GM21447 (cell line): ENCODE measurements at regions not wholly inside any gene's neighbourhood (a gene's known extent, or its start where the extent isn't known, plus 50 kb on each side); places are given as distances from the start of the nearest gene placed in this dataset.
"Not testable (repeated sequence)": the region's sequence is repeated elsewhere in the genome, so short reads cannot be mapped to it uniquely, and the experiment has no call there.

Experiments used
- ATAC-seq: cut with Tn5 transposase; IDR thresholded peaks from one replicate; pipeline ENCODE4 v1.9.1; 2021; ENCODE audit not compliant: unreplicated experiment

DNA sequence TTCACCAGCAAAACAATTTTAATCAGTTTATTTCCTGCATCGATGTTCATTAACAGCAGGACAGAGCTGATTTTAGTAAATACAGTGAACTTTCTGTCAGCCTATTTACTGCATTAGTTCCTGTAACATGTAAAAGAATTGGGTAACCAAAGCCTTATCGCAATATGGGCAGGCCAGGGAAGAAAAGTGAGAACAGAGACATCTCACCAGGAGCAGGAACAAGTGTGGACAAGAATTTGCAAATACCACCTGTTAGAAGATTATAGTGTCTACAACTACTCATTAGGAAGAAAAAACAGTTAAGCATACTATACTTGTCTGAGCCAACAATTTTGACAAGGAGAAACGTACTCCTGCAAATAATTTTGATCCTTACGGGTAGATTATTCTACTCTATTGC is 1293.9 kb downstream of the PLA2G4A start:
- ATAC-seq: no peak

DNA sequence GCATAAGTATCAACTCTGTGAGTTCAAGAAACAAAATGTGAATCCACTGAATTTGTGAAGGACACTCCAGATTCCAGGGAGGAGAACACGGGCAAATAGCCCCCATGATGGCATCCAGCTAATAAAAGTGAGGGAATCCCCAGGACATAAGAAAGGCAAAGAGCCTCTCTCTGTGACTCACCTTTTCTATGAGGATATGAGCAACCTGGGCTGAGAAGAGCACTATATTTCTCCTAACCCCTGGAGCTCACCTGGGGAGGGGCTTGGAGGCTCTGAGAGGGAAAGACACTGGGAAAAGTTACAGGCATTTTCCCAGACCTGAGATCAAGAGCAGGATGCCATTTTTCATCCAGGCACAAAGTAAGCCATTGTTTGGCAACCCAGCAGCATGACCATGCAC is 1298.8 kb downstream of the PLA2G4A start:
- ATAC-seq: no peak

GRCh38 chr1:188128761-188129160 is 1300.0 kb downstream of the PLA2G4A start:
- no peak for ATAC-seq

DNA sequence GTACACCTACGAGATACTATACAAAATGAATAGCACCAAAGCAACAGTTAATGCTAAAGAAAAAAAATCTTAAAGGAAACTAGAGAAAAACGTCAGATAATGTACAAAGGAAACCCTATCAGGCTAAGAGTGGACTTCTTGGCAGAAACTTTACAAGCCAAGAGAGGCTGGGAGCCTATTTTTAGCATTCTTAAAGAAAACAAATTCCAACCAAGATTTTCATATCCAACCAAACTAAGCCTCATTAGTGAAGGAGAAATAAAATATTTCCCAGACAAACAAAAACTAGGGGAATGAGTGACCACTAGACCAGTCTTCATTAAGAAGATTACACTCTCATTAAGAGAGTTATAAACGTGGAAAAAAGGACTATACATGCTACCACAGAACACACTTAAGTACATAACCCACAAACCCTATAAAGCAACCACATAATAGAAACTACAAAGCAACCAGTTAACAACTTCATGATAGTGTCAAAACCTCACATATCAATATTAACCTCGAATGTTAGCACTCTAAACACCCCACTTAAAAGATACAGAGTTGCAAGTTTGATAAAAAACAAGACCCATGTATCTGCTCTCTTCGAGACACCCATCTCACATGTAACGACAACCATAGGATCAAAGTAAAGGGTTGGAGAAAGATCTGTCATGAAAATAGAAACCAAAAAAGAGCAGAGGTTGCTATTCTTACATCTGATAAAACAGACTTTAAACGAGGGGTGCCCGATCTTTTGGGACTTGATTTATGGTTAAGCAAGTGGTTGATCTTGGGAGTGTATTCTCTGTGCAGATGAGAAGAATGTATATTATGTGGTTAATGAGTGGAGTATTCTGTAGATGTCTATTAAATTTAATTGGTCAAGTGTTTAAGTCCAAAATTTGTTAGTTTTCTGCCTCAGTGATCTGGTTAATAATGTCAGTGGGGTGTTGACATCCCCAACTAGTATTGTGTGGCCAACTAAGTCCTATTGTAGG is 1301.4 kb downstream of the PLA2G4A start:
- no peak for ATAC-seq

DNA sequence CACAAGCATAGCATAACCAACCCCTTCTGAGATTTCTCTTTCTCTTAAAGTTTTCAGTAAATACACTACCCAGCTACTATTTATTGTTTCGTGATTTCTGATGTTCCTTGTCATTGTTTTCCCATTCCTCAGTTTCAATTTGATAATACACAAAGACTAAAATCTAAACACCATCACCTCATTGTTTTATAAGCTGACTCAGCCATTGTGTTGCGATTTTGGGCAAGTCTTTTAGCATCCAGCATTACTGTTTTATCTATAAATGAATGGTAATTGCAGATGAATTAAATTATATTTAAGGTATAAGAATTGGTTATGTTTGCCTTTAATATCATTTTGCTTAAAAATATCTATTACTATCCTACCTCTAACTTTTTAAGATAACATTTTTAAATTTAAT is 1308.5 kb downstream of the PLA2G4A start:
- no peak for ATAC-seq

- ATAC-seq: no peak
Measured at GRCh38 chr1:188140958-188141357, 1312.2 kb downstream of the PLA2G4A start.

DNA sequence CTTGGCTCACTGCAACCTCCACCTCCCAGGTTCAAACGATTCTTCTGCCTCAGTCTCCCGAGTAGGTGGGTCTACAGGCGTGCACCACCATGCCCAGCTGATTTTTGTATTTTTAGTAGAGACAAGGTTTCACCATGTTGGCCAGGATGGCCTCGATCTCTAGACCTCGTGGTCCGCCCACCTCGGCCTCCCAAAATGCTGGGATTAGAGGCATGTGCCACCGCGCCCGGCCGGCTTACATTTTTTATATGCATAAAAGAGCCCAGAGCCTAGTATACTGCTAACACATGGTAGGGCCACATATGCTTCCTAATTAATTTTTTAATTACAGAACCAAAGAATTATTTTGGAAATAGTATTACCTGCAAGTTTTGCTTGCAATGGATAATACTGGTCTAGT is 1325.4 kb downstream of the PLA2G4A start:
- ATAC-seq: no peak

DNA sequence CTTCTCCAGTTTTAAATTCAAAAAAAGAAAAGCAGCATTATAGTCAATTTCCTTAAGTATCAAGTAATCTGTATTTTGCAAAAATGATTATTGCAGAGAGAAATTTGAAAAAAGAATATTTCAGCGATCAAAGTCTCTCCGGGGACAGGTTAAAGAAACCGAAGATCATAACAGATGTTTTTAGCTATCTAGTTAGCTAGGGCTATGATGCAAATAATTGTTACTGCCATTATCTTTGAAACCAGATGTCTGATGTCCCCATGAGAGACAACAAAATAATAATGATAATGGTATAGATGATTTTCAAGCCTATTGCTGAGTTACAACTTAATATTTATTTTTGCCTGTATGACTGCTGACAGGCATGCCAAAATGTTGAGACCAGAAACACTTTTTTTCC is 1326.0 kb downstream of the PLA2G4A start:
- ATAC-seq: no peak

DNA sequence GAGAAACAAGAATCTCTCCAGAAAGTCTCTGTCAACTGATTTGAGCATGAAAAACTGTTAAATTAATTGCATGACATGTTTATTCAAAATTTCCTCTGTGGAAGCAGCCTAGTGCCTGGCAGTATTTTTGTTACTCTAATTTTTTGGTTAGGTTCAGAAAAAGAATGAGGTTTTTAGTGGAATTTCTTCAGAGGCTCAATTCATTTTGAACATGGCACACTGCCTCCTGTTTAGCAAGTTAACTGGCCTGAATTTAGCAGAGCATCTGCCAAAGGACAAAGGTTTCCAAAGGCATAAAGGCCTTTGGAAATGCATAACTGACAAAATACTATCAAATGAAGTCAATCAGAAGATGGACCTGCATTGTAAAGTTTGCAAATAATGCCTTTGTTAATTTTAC is 1326.5 kb downstream of the PLA2G4A start:
- no peak for ATAC-seq

DNA sequence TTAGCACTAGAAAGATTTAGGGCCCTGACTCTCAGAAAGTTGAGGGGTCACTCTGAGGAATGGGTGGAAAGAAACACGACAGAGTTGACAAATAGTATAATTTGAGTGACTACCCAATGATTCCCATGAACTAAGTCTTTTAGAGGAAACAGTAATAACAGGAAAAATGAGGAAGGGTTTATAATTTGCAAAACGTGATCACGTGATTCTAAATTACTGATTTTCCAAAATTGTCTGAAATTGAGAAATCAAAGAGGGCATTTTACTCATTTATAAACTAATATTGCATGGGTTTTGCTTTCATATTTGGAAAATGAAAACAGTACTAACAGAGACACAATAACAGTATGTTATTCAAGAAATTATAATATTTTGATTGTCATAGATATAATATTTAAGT is 1335.7 kb downstream of the PLA2G4A start:
- ATAC-seq: no peak

- ATAC-seq: no peak
Measured at GRCh38 chr1:188166654-188167053, 1337.9 kb downstream of the PLA2G4A start.

GRCh38 chr1:188169971-188170370 is 1341.2 kb downstream of the PLA2G4A start:
- no peak for ATAC-seq

DNA sequence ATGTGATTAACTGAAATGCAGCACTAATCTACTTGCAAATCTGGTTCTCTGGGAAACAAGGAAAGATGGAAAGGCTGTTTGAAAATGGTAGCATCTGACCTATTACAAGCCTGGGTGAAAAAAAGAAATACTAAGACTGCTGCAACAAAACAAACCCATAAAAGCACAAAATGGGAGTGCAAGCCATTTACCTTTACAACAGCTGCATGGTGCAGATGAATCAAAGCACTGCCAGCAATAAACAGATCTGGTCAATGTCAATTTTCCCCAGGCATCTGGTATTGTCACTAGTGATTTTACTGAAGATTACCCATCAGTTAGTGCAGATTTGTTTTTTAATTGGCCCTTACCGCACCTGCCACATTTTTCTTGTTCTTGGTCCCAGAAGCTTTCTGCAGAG is 1341.7 kb downstream of the PLA2G4A start:
- ATAC-seq: no peak

DNA sequence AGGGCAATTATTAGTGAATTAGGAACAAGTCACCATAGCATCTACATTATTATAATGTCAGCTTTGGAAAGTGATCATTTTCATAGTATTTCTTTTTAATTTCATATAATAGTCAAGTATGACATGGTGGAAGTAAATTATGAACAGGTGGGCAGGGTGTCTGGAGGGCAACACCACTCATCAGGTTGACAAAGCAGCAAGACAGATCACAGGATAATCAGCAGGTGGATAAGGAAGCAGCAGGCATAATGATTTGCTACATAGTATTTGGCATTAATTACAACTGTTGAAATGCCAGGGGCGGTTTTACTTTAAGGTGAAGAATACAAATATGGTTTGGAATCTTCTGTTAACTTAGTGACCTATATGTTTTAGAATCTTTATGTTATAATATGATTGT is 1342.2 kb downstream of the PLA2G4A start:
- ATAC-seq: no peak

DNA sequence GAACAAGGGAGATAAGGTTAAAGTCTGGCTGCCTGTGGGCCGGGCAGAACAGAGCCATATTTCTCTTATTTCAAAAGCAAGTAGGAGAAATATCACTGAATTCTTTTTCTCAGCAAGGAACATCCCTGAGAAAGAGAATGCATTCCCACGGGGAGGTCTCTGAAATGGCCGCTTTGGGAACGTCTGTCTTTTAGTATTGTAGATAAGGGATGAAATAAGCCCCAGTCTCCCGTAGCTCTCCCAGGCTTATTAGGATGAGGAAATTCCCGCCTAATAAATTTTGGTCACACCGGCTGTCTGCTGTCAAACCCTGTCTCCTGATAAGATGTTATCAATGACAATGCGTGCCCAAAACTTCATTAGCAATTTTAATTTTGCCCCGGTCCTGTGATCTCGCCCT is 1353.3 kb downstream of the PLA2G4A start:
- ATAC-seq: not testable (repeated sequence)

GRCh38 chr1:188188317-188188716 is 1359.6 kb downstream of the PLA2G4A start:
- ATAC-seq: no peak

GRCh38 chr1:188194916-188195315 is 1366.2 kb downstream of the PLA2G4A start:
- ATAC-seq: no peak

- ATAC-seq: no peak
Measured at GRCh38 chr1:188218289-188218688, 1389.5 kb downstream of the PLA2G4A start.

- ATAC-seq: no peak
Measured at GRCh38 chr1:188220051-188220450, 1391.3 kb downstream of the PLA2G4A start.

- ATAC-seq: no peak
Measured at GRCh38 chr1:188224263-188224662, 1395.5 kb downstream of the PLA2G4A start.

GRCh38 chr1:188225975-188226374 is 1397.2 kb downstream of the PLA2G4A start:
- ATAC-seq: no peak

DNA sequence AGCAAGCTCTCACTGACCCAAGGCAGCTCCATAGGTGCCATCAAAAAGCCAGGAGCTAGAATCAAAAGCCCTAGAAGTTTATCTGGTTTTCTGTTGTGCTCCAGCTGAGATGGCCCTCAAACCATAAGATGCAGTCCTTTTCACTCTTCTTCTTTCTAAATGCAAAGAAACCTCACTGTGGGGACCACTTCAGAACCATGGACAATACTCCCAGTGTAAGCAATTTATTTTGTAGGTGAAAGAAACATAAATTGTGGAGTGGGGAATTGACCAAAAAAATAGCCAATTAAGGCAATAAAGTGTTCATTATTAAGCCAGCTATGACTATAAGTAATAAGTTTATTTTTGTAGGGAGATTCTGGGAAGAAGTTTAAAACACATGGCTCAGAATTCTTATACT is 1399.9 kb downstream of the PLA2G4A start:
- no peak for ATAC-seq
